GM21381 (cell line): ENCODE measurements at regions not wholly inside any gene's neighbourhood (a gene's known extent, or its start where the extent isn't known, plus 50 kb on each side); places are given as distances from the start of the nearest gene placed in this dataset.
"Not testable (repeated sequence)": the region's sequence is repeated elsewhere in the genome, so short reads cannot be mapped to it uniquely, and the experiment has no call there.

Source experiments
- ATAC-seq: cut with Tn5 transposase; IDR thresholded peaks from one replicate; pipeline ENCODE4 v1.9.1; 2021; ENCODE audit warnings: mild to moderate bottlenecking, moderate library complexity; ENCODE audit not compliant: unreplicated experiment

DNA sequence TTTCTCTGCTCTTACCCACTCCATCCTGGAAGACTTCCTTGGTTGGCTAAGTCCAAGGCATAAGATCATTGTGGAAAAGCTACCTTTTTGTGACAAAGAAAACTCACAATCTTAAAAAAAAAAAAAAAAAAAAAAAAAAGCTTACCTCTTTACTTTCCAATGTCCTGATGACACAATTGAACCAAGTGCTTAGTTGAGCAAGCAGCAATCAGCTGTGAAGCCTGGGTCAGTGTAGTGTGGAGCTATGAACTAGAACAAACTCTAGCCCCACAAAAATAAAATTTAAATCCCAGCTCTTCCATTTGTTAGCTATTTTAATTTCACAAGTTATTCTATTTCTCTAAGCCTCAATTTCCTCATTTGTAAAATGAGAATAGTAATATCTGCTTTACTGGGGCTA is 647.6 kb downstream of the LMO4 start:
- ATAC-seq = no peak

- ATAC-seq = no peak
Observed at GRCh38 chr1:87977145-87977544, 648.5 kb downstream of the LMO4 start.

DNA sequence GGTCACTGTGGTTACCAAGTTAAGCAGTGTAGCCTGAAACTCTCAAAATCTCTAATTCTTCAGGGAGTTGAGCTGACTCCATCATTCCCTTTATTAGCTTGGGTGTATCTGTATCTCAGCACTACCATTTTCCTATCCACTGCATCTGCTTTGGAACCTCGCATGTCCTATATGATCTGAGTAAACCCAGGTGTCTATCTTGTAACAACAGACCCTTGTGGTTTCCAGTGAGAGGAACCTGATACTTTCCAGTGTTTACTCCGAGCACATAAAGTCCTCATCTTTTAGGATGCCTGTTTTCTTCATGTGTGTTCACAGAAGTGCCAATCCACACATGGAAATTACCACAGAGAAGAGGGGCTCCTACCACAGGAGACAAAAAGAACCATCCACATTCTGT is 650.4 kb downstream of the LMO4 start:
- no peak for ATAC-seq

GRCh38 chr1:87980494-87980893 is 651.8 kb downstream of the LMO4 start:
- no peak for ATAC-seq

- no peak for ATAC-seq
Observed at GRCh38 chr1:87981386-87981785, 652.7 kb downstream of the LMO4 start.

- ATAC-seq = no peak
Observed at GRCh38 chr1:87981810-87982209, 653.1 kb downstream of the LMO4 start.

GRCh38 chr1:87983841-87984240 is 655.2 kb downstream of the LMO4 start:
- ATAC-seq = no peak

DNA sequence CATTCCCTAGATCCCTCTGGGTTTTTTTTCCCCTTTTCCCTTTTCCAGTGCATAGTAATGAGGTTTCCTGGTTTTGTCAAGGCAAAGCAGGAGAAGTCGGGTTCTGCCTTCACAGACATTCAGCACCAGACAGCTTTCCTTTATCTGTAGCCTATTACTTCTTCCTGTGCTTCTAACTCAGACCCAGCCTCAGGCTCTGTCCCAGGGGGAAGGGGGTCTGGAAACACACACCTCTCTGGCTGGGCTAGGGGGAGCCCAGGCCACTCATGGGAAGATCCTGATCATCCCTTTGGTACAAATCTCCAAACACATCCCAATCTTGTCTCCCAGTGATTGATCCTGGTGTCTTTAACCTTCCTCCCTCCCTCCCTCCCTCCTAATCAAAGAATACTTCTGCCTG is 656.4 kb downstream of the LMO4 start:
- no peak for ATAC-seq

- no peak for ATAC-seq
Observed at GRCh38 chr1:87986130-87986866, 657.6 kb downstream of the LMO4 start.

GRCh38 chr1:87989346-87989745 is 660.7 kb downstream of the LMO4 start:
- no peak for ATAC-seq

- ATAC-seq = not testable (repeated sequence)
Observed at GRCh38 chr1:87992536-87992935, 663.9 kb downstream of the LMO4 start.

DNA sequence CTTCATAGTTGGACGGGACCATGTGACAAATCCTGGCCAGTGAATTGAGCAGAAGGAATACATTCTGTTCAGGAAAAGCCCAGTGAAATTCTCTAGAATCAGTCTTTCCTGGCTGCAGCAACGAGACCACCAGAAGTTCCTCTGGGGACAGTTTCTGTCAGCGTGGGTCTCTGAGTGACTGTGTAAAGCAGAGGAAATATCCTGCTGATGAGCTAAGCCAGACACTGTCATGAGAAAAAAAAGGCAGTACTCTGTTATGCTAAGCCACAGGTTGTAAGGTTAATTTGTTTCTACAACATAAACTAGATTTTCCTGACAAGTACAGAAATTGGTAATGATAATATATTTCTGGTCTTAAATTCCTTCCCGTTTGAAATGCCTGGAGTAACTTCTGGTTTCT is 664.4 kb downstream of the LMO4 start:
- no peak for ATAC-seq

GRCh38 chr1:87999852-88000251 is 671.2 kb downstream of the LMO4 start:
- ATAC-seq = no peak

DNA sequence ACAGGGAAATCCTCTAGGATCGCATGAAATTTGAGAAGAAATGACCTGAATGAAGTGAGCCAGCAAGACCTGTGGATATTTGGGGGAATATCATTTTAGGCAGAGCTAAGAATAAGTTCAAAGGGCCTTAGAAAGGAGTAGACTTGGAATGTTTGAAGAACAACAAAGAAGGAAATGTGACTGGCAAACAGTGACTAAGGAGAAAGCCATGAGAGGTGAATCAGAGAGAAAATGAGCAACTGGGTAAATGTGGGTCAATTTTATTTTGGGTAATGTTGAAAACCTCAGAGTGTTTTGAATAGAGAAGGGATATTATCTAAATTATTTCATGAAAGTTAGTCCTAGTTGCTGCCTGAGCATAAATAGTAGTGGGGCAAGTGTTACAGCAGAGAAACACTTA is 672.8 kb downstream of the LMO4 start:
- no peak for ATAC-seq

DNA sequence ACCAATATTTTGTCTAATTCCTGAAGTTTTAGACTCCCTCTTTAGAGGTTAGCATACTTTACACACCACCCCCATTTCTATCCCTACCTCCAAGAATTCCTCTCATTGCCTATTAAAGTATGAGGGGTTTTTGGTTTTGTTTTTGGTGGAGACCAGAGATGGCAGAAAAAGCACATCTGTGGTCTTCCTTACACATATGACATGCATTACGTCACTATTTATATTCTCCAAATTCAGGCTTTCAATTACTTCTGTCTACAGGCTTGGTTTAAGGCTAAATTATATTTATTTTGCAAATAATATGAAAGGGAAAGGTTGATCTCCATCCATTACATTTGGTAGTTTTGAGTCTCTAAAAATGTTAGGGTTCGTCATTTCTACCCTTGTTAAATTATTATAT is 674.6 kb downstream of the LMO4 start:
- no peak for ATAC-seq

GRCh38 chr1:88009916-88010315 is 674.2 kb upstream of the PKN2 start:
- ATAC-seq = no peak

DNA sequence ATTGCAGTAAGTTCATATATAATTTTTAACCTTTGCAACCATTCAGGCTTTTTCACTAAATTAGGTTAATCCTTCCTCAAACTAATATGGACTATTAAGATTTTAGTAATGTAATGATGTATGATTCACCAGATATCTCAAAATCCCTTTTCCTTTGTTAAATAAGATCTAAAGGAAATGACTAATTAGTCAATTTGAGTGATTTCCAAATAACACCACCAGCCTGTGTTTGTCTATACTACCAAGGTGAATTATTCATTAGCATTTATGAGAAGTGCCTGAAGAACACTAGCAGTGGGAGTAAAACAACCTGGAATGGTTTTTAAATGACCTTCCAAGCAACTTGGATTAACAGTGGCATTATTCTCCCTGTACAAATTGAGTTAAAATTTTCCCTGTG is 670.6 kb upstream of the PKN2 start:
- ATAC-seq = no peak

GRCh38 chr1:88014131-88014530 is 669.9 kb upstream of the PKN2 start:
- no peak for ATAC-seq

DNA sequence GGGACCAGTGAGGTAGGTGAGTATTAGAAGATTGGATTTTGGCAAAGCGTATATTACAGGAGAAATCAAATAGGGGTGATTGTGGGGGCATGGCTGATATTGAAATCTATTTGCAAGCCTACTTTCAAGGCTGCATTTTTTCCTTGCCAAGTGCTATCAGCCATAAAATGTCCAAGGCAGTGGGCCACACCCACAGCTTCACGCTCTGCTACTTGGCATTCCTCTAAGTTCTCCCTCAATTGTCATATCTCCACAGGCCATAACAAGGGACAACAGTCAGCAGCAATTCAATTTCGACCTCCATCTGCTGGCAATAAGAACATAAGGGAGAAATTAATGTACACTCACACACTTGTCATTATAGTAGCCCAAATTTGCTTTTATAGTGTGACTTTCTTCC is 667.1 kb upstream of the PKN2 start:
- ATAC-seq = no peak

- no peak for ATAC-seq
Observed at GRCh38 chr1:88021529-88021928, 662.5 kb upstream of the PKN2 start.

- ATAC-seq = no peak
Observed at GRCh38 chr1:88022516-88022915, 661.6 kb upstream of the PKN2 start.

DNA sequence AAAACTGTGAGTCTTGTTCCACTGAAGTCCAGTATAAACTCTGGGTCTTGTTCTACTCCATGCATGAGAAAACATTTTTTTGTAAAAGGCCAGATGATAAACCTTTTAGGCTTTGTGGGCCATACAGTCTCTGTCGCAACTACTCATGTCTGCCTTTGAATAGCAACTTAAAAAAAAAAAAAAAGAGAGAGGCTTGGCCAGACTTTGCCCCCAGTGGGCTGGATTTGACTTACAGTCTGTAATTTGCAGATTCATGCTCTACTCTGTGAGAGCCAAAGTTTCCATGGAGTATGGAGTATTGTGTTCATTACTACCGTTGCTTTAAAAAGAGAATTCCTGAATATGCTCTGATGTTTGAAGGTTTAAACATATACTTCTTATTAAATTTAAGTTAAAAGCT is 654.9 kb upstream of the PKN2 start:
- ATAC-seq = no peak

DNA sequence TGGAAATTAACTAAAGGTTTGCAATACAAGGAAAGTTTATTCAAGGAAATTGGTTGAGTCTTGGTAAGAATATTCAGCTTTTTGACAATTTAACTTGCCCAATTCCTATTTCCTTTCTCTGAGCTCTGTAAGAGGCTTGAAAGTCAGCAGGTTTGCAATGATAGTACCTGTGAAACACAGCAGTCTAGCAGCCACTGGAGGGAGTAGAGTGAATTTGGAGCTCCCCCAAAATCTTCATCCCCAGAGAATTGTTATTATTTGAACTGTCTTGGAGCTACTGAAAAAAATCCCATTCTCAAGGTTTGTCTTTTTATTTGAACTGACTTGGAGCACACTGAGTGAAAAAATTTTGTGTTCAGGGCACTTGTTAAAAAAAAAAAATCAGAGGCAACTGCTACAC is 654.2 kb upstream of the PKN2 start:
- ATAC-seq = no peak
